Astrocyte (in vitro differentiated cells and primary cell): ENCODE measurements at regions not wholly inside any gene's neighbourhood (a gene's known extent, or its start where the extent isn't known, plus 50 kb on each side); places are given as distances from the start of the nearest gene placed in this dataset.

ENCODE experiments used
- CTCF ChIP-seq: IDR thresholded peaks from 2 replicates; pipeline ENCODE4 v1.5.1; 2011; ENCODE audit warnings: low read depth, mild to moderate bottlenecking, inconsistent platforms, low read length, moderate library complexity; ENCODE audit not compliant: insufficient read depth
- EZH2 ChIP-seq: IDR thresholded peaks from 2 replicates; pipeline ENCODE4 v1.6.1; 2012; ENCODE audit warnings: mild to moderate bottlenecking, low read length, inconsistent platforms; ENCODE audit not compliant: insufficient read depth

DNA sequence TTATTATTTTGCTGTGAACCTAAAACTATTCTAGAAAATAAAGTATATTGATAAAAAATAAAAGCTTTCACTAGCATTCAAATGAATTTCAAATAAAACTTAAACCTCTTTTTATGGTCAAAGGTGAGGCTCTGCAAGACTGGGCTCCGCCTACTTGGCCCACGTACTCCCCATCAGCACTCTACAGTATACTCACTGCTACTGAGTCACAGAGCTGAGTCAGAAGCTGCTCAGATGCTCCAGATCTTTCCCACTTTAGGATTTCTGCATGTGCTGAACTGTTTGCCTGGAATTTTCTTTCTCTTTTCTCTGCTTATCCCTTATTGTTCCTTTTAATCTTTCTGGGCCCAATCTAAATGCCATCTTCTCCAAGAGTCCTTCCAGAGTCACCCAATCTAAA lies 331.9 kb upstream of the CCNG1 start:
- TF ChIP-seq CTCF (no peak), EZH2 (no peak)
